ENCODE measurements at regions not wholly inside any gene's neighbourhood (a gene's known extent, or its start where the extent isn't known, plus 50 kb on each side); places are given as distances from the start of the nearest gene placed in this dataset.

DNA sequence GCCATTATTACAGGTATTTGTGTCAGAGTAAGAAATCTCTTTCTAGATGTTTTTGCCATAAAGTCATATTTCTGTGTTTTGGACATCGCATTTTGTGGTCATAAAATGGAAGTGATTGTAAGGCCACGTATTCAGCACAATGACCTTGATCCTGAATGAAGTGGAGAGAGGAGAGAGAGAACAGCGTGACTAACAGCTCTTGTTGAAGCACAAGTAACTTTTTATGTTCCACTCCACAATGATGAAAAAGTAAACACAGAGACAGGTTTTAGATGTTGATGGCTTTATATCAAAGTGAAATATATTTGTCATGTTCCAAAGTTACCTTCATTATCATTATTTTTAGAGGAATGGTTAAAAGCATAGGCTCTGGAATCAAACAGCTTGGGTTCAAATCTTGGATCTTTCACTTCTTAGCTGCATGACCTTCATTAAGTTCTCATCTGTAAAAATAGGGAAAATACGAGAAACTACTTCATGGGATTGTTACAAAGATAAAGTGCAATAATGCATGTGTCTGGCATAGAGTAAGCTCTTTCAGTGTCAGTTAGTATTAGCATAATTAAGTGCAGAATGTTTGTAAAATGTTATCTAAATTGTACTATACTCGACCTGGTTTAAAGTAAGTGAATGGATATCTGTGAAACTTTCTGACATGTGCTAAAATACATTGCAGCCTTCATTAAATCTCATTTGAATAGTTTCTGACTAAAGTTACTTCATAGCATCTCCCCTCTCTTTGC is 341.5 kb upstream of the DNAJC19 start:
- TF ChIP-seq POLR2A (IDR thresholded peaks at IDR 0.05): no peak
- TF ChIP-seq, protein P1, sequence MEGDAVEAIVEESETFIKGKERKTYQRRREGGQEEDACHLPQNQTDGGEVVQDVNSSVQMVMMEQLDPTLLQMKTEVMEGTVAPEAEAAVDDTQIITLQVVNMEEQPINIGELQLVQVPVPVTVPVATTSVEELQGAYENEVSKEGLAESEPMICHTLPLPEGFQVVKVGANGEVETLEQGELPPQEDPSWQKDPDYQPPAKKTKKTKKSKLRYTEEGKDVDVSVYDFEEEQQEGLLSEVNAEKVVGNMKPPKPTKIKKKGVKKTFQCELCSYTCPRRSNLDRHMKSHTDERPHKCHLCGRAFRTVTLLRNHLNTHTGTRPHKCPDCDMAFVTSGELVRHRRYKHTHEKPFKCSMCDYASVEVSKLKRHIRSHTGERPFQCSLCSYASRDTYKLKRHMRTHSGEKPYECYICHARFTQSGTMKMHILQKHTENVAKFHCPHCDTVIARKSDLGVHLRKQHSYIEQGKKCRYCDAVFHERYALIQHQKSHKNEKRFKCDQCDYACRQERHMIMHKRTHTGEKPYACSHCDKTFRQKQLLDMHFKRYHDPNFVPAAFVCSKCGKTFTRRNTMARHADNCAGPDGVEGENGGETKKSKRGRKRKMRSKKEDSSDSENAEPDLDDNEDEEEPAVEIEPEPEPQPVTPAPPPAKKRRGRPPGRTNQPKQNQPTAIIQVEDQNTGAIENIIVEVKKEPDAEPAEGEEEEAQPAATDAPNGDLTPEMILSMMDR (IDR thresholded peaks at IDR 0.05): no peak
- no peaks in the 10 kb centered on the region for H3K27me3 ChIP-seq
- WGBS, 4 donors: 33 to 39% (median 37%) methylated on average over 5 of the region's 5 CpGs
- peaks cover 0 to 14% of the 10 kb centered on the region in 2 donors for H3K4me1 ChIP-seq (replicated peaks in 1 of 2)
- no peak overlapping the region for H3K4me3 ChIP-seq
- DNase-seq: peak in 2 of 7 donors; percentile 9
- no peaks in the 10 kb centered on the region for H3K36me3 ChIP-seq (replicated peaks in 1 of 2)
- H3K9me3 ChIP-seq (replicated peaks in 1 of 3): no peaks in the 10 kb centered on the region
- intact Hi-C loops (cut with DNase I): no loop called here
- no peak overlapping the region for H3K27ac ChIP-seq

DNA sequence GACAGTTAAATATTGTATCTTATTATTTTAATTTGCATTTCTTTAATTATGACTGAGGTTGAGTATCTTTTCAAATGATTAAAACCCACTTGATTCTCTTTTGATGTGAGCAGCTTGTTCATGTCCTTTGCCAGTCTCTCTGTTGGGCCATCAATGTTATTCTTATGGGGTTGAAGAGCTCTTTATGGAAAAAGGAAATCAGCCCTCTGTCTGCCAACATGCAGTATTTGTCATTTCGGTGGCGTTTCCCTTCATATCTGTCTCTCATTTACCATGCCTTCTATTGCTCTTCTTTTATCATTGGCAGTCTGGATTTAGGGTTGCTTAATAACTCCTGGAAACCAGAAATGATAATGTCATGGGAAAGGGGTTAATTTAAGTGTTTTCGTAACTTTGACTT is 340.7 kb upstream of the DNAJC19 start:
- H3K27ac ChIP-seq: no peak overlapping the region
- intact Hi-C loops (cut with DNase I): no loop called here
- no peak overlapping the region for H3K4me3 ChIP-seq
- WGBS, 4 donors: 51 to 59% (median 56%) methylated on average over 3 of the region's 3 CpGs
- no peaks in the 10 kb centered on the region for H3K27me3 ChIP-seq
- peaks cover 0 to 14% of the 10 kb centered on the region in 2 donors for H3K4me1 ChIP-seq (replicated peaks in 1 of 2)
- TF ChIP-seq, protein P1 (IDR thresholded peaks at IDR 0.05): no peak
- TF ChIP-seq POLR2A (IDR thresholded peaks at IDR 0.05): no peak
- H3K36me3 ChIP-seq (replicated peaks in 1 of 2): no peaks in the 10 kb centered on the region
- DNase-seq: no peak
- H3K9me3 ChIP-seq (replicated peaks in 1 of 3): no peaks in the 10 kb centered on the region

DNA sequence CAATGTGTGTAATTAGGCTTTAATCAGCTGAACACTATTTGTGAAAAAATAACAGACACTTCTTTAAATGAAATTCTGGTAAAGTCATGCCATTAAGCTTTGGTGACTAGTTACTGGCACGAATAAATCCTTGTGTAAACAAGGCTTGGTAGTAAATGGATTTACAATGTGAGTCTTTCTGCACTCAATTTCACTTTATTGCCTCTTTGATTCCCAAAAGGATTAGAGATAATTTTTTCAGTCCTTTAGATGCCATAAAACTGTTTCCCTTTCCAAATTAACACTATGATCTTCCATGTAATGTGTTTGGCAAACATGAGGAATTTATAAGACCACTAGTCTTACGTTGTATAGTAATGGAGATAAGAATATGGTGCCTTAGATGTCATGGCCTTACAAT is 339.5 kb upstream of the DNAJC19 start:
- intact Hi-C loops (cut with DNase I): loop anchor here (5.0 to 10.0 kb wide), 2 partner anchors 366 to 373 kb away; no protein-coding TSS in a partner anchor
- H3K9me3 ChIP-seq (replicated peaks in 1 of 3): no peaks in the 10 kb centered on the region
- H3K27me3 ChIP-seq: no peaks in the 10 kb centered on the region
- H3K36me3 ChIP-seq (replicated peaks in 1 of 2): no peaks in the 10 kb centered on the region
- H3K27ac ChIP-seq: no peak overlapping the region
- WGBS, 4 donors: 60 to 71% (median 69%) methylated on average over 2 of the region's 2 CpGs
- peaks cover 0 to 14% of the 10 kb centered on the region in 2 donors for H3K4me1 ChIP-seq (replicated peaks in 1 of 2)
- no peak for TF ChIP-seq POLR2A (IDR thresholded peaks at IDR 0.05)
- no peak for DNase-seq
- H3K4me3 ChIP-seq: no peak overlapping the region

DNA sequence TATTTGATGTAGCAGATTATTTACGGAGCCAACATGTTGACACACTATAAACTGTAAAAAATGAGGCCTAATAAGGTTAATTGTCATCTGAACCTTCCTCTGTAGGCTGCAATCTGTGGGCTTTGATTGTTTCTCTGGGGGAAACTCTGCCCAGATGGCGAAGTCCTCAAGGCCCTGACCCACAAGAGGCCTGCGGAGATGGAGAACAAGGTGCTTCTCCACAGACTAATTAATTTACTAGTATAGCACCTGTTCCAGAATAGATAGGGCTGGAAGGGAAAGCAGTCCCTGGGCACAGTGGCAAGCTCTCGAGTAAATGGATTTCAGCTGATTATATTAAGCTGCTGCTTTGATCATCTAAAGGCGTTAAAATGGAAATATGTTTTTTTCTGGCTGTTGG is 338.8 kb upstream of the DNAJC19 start:
- no peaks in the 10 kb centered on the region for H3K9me3 ChIP-seq (replicated peaks in 1 of 3)
- WGBS, 4 donors: 76 to 83% (median 81%) methylated on average over 5 of the region's 5 CpGs
- no peak for TF ChIP-seq POLR2A (IDR thresholded peaks at IDR 0.05)
- TF ChIP-seq, protein P1 (IDR thresholded peaks at IDR 0.05): no peak
- intact Hi-C loops (cut with DNase I): loop anchor here (5.0 to 10.0 kb wide), 2 partner anchors 366 to 374 kb away; no protein-coding TSS in a partner anchor
- H3K36me3 ChIP-seq (replicated peaks in 1 of 2): no peaks in the 10 kb centered on the region
- no peak overlapping the region for H3K27ac ChIP-seq
- no peaks in the 10 kb centered on the region for H3K27me3 ChIP-seq
- no peak for DNase-seq
- H3K4me3 ChIP-seq: no peak overlapping the region
- H3K4me1 ChIP-seq (replicated peaks in 1 of 2): peaks cover 0 to 14% of the 10 kb centered on the region in 2 donors

DNA sequence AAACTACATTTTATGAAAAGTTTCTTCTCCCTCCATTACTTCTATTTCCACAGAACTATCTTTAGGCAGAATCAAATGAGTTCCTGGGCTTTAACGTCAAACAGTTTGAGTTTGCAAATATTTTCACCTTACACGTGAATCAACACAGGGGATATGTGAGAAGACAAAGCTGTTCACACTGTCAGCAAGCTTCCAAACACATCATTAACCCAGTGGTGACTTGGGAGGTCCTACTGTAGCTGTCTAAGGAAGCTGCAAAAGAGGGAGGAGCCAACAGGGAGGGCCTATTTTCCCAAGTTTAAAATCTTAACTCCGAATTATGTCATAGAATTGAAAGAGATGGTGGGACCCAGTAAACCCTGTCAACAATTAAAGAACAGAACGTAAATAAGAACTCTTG is 337.8 kb upstream of the DNAJC19 start:
- WGBS, 4 donors: 57 to 69% (median 61%) methylated on average over 4 of the region's 4 CpGs
- Histone ChIP-seq H3K27ac (no peak overlapping the region), H3K4me1 (replicated peaks in 1 of 2) (peaks cover 0 to 14% of the 10 kb centered on the region in 2 donors), H3K9me3 (replicated peaks in 1 of 3) (no peaks in the 10 kb centered on the region), H3K27me3 (no peaks in the 10 kb centered on the region), H3K36me3 (replicated peaks in 1 of 2) (no peaks in the 10 kb centered on the region), H3K4me3 (no peak overlapping the region)
- TF ChIP-seq POLR2A (IDR thresholded peaks at IDR 0.05): no peak
- TF ChIP-seq, protein P1 (IDR thresholded peaks at IDR 0.05): no peak
- no peak for DNase-seq
- intact Hi-C loops (cut with DNase I): loop anchor here (5.0 to 10.0 kb wide), 2 partner anchors 367 to 375 kb away; no protein-coding TSS in a partner anchor

All from adrenal gland (tissue), 9 donors.